Loucy (cell line): ENCODE measurements at regions not wholly inside any gene's neighbourhood (a gene's known extent, or its start where the extent isn't known, plus 50 kb on each side); places are given as distances from the start of the nearest gene placed in this dataset.
A peak's percentile ranks its signal among the peaks of the same experiment; 100 is the strongest.

Source experiments
- H2AFZ ChIP-seq: fragments of 200-600 bp; sonication (generic); 2 replicates; pipeline ENCODE4 v1.6.0; 2016; ENCODE audit warnings: antibody characterized with exemption, mild to moderate bottlenecking, low read length, moderate library complexity
- H3F3A ChIP-seq: fragments of 200-600 bp; 2 replicates; pipeline ENCODE4 v1.6.0; 2016; ENCODE audit warnings: antibody characterized with exemption, low read depth, mild to moderate bottlenecking
- H3K27me3 ChIP-seq: fragments of 200-600 bp; sonication (generic); 2 replicates; pipeline ENCODE4 v1.6.1; 2014; ENCODE audit warnings: low read length, mild to moderate bottlenecking; ENCODE audit not compliant: insufficient read depth, poor library complexity, severe bottlenecking
- H3K36me3 ChIP-seq: fragments of 200-600 bp; sonication (generic); 2 replicates; pipeline ENCODE4 v1.6.1; 2016; ENCODE audit warnings: low read length; ENCODE audit not compliant: insufficient read depth
- H3K4me1 ChIP-seq: fragments of 200-600 bp; sonication (generic); 2 replicates; pipeline ENCODE4 v1.5.1; 2014; ENCODE audit warnings: low read length, mild to moderate bottlenecking; ENCODE audit not compliant: insufficient read depth, poor library complexity, severe bottlenecking
- H3K4me2 ChIP-seq: fragments of 200-600 bp; sonication (generic); 2 replicates; pipeline ENCODE4 v1.6.0; 2014; ENCODE audit warnings: antibody characterized with exemption, low read length, low read depth, mild to moderate bottlenecking; ENCODE audit not compliant: poor library complexity, severe bottlenecking
- H3K4me3 ChIP-seq: fragments of 200-600 bp; sonication (generic); 2 replicates; pipeline ENCODE4 v1.5.1; 2014; ENCODE audit warnings: low read length, mild to moderate bottlenecking, mixed read lengths; ENCODE audit not compliant: poor library complexity, severe bottlenecking
- H3K79me2 ChIP-seq: fragments of 200-600 bp; sonication (generic); 2 replicates; pipeline ENCODE4 v1.6.1; 2014; ENCODE audit warnings: low read length; ENCODE audit not compliant: insufficient read depth
- H3K9ac ChIP-seq: fragments of 200-600 bp; sonication (generic); 2 replicates; pipeline ENCODE4 v1.6.0; 2014; ENCODE audit warnings: mild to moderate bottlenecking, low read depth, low read length, moderate library complexity; ENCODE audit not compliant: poor library complexity, severe bottlenecking
- H3K9me2 ChIP-seq: fragments of 200-600 bp; sonication (generic); replicated peaks from 2 replicates; pipeline ENCODE4 v1.6.1; 2016; ENCODE audit warnings: low read depth, low read length, mixed read lengths
- H3K9me3 ChIP-seq: fragments of 200-600 bp; sonication (generic); 2 replicates; pipeline ENCODE4 v1.6.1; 2014; ENCODE audit warnings: mild to moderate bottlenecking, antibody characterized with exemption, low read length, low read depth; ENCODE audit not compliant: insufficient read depth
- H4K20me1 ChIP-seq: fragments of 200-600 bp; sonication (generic); 2 replicates; pipeline ENCODE4 v1.6.0; 2014; ENCODE audit warnings: antibody characterized with exemption, low read length, mild to moderate bottlenecking; ENCODE audit not compliant: insufficient read depth, poor library complexity, severe bottlenecking
- EZH2phosphoT487 ChIP-seq: fragments of 200-600 bp; IDR thresholded peaks from 2 replicates; pipeline ENCODE4 v1.6.1; 2018; ENCODE audit warnings: antibody characterized with exemption, mild to moderate bottlenecking, moderate library complexity, borderline replicate concordance
- TF ChIP-seq, protein P1 (sequence below): fragments of 200-600 bp; sonication (generic); conservative IDR thresholded peaks from 2 replicates; pipeline ENCODE4 v1.5.1; 2014; ENCODE audit warnings: mild to moderate bottlenecking, antibody characterized with exemption, low read length

- Histone ChIP-seq H3K9me3 (no peaks in the 10 kb centered on the region), H3K36me3 (no peaks in the 10 kb centered on the region), H3K27me3 (no peaks in the 10 kb centered on the region), H3K9me2 (no peaks in the 10 kb centered on the region), H3K9ac (no peak overlapping the region), H3K79me2 (peaks cover 17% of the 10 kb centered on the region), H2AFZ (no peak overlapping the region), H3K4me2 (no peak overlapping the region), H3F3A (no peaks in the 10 kb centered on the region), H4K20me1 (peaks cover 16% of the 10 kb centered on the region), H3K4me1 (peaks cover 31% of the 10 kb centered on the region), H3K4me3 (no peak overlapping the region)
- TF ChIP-seq, protein P1, sequence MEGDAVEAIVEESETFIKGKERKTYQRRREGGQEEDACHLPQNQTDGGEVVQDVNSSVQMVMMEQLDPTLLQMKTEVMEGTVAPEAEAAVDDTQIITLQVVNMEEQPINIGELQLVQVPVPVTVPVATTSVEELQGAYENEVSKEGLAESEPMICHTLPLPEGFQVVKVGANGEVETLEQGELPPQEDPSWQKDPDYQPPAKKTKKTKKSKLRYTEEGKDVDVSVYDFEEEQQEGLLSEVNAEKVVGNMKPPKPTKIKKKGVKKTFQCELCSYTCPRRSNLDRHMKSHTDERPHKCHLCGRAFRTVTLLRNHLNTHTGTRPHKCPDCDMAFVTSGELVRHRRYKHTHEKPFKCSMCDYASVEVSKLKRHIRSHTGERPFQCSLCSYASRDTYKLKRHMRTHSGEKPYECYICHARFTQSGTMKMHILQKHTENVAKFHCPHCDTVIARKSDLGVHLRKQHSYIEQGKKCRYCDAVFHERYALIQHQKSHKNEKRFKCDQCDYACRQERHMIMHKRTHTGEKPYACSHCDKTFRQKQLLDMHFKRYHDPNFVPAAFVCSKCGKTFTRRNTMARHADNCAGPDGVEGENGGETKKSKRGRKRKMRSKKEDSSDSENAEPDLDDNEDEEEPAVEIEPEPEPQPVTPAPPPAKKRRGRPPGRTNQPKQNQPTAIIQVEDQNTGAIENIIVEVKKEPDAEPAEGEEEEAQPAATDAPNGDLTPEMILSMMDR: peak; percentile 94
- TF ChIP-seq EZH2phosphoT487: no peak
Observed at GRCh38 chr16:31696968-31697743, 169.5 kb downstream of the AHSP start.

DNA sequence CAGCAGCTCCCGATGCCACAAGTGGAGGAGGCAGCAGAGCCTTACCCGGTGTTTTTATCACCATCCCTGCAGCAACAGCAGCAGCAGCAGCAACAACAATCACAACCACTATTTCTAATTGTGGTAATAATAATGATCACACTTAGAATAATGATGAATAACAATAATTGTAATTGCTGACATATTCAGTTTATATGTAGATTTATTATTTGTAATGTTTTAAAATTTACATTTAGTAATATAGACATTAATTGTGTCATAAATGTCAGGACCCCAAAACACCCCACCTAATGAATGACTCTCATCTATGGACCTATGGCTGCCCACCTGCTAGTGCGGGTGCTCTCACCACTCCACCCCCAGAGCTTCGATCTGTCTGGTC lies 170.0 kb downstream of the AHSP start:
- Histone ChIP-seq H3K36me3 (no peaks in the 10 kb centered on the region), H3K4me2 (no peak overlapping the region), H3K9me3 (no peaks in the 10 kb centered on the region), H3K27me3 (no peaks in the 10 kb centered on the region), H3K4me1 (peaks cover 36% of the 10 kb centered on the region), H3K9ac (no peak overlapping the region), H3F3A (no peaks in the 10 kb centered on the region), H4K20me1 (peaks cover 22% of the 10 kb centered on the region), H3K9me2 (no peaks in the 10 kb centered on the region), H2AFZ (no peak overlapping the region), H3K79me2 (peaks cover 23% of the 10 kb centered on the region), H3K4me3 (no peak overlapping the region)
- TF ChIP-seq EZH2phosphoT487: no peak
- TF ChIP-seq, protein P1: no peak

DNA sequence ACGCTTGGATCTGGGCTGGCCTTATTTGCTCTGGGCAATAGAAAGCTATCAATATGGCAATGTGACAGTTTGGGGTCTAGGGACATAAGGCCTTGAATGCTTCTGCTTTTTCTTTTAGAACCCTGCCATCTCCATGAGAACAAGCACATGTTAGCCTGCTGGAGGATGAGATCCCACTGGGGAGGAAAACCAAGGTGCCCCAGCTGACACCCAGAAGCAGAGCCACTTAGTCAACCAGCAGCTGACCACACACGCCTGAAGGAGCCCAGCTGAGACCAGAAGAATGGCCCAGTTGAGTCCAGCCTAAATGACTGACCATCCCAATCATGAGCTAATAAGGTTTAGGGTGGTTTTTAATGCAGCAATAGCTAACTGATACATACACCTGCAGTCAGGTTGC lies 171.2 kb downstream of the AHSP start:
- no peaks in the 10 kb centered on the region for H3K9me3 ChIP-seq
- no peaks in the 10 kb centered on the region for H3K27me3 ChIP-seq
- H3K4me3 ChIP-seq: no peak overlapping the region
- H3K9me2 ChIP-seq: no peaks in the 10 kb centered on the region
- no peak overlapping the region for H3K4me2 ChIP-seq
- TF ChIP-seq, protein P1: no peak
- TF ChIP-seq EZH2phosphoT487: no peak
- H2AFZ ChIP-seq: no peak overlapping the region
- H3K4me1 ChIP-seq: peaks cover 36% of the 10 kb centered on the region
- H3K79me2 ChIP-seq: peaks cover 34% of the 10 kb centered on the region
- H4K20me1 ChIP-seq: peaks cover 33% of the 10 kb centered on the region
- H3K36me3 ChIP-seq: peaks cover 4% of the 10 kb centered on the region; the same call in 1 of the 2 replicates
- H3F3A ChIP-seq: no peaks in the 10 kb centered on the region
- H3K9ac ChIP-seq: no peak overlapping the region
